Activated CD4-positive, alpha-beta T cell treated with anti-CD3 and anti-CD28 coated beads, Interleukin-2, amount 50 U/mL, for 24 hours (primary cell): ENCODE measurements at regions not wholly inside any gene's neighbourhood (a gene's known extent, or its start where the extent isn't known, plus 50 kb on each side); places are given as distances from the start of the nearest gene placed in this dataset.
"Not testable (repeated sequence)": the region's sequence is repeated elsewhere in the genome, so short reads cannot be mapped to it uniquely, and the experiment has no call there.

Source experiments
- DNase-seq, 2 donors: peaks; one replicate each; pipeline ENCODE4 v3.0.0-alpha.2; 2020; ENCODE audit warnings: low read depth in 1 of 2, low spot score in 1 of 2

DNA sequence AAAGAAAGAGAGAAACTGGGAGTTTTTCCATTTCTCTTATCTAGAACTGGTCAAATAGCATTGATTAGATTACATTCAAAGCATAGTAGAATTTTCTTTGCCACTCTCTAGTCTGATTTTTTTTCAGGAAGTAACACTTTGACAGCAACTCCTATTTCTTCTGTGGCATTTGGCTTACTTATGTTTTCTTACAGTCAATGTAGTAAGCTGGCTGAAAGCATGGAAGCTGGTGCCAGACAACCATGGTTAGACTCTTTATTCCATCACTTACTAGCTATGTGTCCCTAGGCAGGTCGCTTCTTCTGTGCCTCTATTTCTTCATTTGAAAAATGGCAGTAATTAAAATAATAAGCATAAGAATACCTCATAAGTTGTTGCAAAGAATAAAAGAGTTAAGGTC, 54.2 kb upstream of the OPRM1 start:
- DNase-seq = no peak

DNA sequence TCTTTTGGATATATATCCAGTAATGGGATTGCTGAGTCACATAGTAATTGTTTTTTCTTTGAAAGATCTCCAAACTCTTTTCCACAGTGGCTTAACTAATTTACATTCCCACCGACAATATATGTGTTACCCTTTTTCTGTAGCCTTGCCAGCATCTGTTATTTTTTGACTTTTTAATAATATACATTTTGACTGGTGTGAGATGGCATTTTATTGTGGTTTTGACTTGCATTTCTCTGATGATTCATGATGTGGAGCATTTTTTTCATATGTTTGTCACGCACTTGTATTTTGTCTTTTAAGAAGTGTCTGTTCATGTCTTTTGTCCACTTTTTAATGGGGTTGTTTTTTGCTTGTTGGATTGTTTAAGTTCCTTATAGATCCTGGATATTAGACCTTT, 58.9 kb upstream of the OPRM1 start:
- no peak for DNase-seq

DNA sequence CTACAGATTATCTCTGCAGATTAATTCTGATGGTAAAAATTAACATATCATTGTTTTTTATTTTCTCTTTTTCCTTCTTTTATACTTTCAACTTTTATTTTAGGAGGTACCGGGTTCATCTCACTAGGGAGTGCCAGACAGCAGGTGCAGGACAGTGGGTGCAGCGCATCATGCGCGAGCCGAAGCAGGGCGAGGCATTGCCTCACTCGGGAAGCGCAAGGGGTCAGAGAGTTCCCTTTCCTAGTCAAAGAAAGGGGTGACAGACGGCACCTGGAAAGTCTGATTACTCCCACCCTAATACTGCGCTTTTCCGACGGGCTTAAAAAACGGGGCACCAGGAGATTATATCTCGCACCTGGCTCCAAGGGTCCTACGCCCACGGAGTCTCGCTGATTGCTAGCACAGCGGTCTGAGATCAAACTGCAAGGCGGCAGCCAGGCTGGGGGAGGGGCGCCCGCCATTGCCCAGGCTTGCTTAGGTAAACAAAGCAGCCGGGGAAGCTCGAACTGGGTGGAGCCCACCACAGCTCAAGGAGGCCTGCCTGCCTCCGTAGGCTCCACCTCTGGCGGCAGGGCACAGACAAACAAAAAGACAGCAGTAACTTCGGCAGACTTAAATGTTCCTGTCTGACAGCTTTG, 60.0 kb upstream of the OPRM1 start:
- DNase-seq = not testable (repeated sequence)

DNA sequence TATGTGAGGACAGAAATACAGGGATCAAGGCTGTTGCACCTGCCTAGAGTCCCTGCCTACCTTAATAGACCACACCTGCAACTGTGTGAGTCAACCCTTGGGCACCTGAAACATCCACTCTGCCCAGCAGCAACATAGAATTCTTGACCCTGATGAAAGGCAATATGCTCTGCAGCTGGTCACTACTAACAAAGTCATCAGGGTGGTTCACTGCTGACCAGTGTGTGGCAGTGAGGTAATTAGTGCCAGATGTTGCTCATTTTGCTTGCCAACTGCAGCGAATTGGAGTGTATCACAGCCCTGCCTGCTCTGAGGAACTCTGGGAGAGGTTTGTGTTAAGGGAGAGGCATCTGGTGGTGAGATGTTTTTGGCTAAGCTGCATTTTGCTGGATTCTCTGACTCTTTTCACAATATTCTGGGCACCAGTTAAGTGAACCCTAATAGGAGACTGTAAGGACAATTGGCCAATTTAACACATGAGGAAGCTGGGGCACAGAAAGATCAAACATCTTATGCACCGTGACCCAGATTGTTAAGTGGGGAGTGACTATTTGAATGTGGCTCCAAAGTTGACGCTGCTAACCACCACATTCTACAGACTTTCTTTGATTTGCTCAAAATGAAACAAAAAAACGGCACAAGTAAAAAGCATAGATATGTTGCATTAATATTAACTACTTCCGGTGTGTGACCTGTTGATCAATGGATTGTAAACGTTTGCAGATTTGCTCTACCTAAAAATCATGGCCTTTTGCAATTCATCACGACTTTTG, 61.9 kb upstream of the OPRM1 start:
- no peak for DNase-seq

DNA sequence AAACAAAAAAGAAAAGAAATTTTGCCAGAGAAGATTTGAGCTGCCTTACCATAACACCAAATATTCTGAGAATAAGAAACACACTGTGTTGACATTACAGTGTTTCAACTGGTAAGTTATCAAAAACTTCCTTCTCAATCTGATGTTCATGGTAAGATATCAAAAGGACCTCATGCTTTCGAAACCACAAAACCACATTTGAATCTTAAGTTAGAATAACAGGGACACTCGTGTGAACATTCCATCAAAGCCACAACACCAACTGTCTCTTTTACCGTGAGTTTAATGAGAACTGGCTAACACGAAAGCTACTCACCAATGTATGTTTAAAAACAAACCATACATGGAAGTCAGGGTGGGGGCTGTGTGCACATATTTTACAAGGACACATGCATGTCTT, 73.0 kb upstream of the OPRM1 start:
- no peak for DNase-seq

DNA sequence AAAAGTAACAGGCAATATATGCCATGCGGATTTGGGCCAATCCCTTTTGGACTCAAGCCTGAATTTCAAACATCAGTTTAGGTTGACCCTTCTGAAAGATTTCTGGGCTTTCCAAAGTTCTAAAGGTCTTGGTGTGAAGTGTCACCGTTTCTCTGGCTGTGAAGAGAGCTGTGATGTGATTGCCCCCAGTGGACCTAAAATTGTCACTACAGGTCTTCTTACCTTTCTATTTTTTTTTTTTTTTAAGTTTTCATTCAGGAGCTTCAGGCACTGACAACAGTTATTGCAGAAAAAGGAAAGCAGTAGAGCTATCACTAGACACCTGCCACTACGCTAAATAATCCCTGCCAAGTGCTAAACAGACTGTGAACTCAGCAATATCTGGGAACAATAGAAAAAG, 75.7 kb upstream of the OPRM1 start:
- no peak for DNase-seq

DNA sequence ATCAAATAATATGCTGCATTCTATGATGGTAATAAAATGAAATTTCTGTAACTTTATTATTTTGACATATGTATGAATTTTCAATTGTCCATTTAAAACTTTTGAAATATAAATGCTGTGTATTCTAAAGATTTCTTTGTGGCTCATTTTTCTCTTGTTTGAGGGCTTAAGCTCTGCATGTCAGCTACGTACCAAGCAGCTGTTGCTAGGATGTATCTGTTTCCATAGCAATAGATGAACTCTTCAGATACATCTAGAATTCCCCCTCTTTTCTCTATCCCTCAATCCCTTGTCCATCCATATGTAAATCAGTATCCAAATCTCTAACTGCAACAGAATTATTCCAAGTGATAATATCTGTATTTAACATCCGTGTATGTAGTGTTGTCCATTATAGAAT, 76.5 kb upstream of the OPRM1 start:
- no peak for DNase-seq

DNA sequence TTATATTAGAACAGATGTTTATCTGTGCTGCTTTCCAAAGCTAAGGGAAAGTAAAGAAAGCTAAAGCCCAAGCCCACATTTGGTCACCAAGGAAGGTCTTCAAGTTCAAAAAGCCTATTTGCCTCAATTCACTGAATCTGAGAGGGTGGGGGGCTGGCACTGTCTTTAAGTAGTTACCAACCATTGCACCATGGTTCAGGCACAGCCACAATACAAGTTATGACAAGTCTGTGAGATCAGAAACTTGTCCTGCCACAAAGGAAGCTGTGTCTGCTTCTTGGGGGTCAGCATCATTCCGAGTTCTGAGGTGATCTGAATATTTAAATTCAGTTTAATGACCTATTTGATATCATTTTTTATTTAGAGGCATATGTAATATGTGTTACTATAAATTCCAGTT, 78.3 kb upstream of the OPRM1 start:
- DNase-seq = no peak

DNA sequence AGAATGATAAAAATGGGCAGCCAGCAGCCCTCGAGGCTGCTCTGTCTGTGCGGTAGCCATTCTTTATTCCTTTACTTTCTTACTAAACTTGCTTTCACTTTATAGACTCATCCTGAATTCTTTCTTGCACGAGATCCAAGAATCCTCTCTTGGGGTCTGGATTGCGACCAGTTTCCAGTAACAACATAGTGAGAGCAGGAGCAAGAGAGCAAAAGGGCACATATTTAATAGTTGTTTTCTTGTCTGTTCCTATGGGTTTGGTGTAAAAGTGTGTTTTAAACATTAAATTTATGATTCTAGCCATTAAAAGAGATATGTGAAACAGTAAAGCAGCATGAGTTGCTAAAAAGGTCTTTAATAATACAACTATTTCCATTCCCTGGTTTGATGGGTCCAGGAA, 78.8 kb upstream of the OPRM1 start:
- DNase-seq = no peak

DNA sequence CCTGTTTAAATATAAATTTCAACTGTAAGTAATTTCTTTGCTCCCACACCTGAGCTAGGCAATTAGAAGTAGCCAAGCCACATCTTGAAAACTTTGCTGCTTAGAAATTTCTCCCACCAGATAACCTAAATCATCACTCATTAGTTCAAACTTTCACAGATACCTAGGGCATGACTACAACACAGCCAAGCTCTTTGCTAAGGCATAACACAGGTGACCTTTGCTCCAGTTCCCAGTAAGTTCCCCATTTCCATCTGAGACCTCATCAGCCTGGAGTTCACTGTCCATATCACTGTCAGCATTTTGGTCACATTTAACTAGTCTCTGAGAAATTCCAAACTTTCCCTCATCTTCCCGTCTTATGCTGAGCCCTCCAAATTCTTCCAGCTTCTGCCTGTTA, 79.8 kb upstream of the OPRM1 start:
- DNase-seq = no peak

DNA sequence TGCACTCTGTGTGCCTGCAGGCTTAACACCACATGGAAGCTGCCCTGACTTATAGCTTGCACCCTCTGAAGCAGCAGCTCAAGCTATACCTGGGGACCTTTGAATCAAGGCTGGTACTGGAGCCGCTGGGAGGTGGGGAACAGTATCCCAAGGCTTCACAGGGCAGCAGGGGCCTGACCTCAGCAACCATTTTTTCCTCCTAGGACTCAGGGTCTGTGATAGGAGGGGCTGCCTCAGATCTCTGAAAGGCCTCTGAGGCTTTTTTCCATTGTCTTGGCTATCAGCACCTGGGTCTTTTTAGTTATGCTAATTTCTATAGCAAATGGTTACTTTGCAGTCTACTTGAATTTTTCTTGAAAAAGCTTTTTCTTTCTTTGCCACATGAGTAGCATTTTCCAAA, 80.2 kb upstream of the OPRM1 start:
- no peak for DNase-seq

DNA sequence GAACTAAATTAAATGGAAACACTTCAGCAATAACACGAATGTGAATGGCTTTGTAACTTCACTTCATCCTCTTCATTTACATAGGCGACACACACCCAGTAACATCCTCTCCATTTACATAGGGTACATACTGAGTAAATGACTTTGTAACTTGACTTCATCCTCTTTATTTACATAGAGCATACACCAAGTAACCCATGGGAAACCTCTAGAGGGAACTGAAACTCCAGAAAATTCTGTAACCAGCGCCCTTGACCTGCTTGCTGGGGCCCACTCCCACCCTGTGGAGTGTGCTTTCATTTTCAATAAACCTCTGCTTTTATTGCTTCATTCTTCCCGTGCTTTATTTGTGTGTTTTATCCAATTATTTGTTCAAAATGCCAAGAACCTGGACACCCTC, 81.6 kb upstream of the OPRM1 start:
- no peak for DNase-seq

DNA sequence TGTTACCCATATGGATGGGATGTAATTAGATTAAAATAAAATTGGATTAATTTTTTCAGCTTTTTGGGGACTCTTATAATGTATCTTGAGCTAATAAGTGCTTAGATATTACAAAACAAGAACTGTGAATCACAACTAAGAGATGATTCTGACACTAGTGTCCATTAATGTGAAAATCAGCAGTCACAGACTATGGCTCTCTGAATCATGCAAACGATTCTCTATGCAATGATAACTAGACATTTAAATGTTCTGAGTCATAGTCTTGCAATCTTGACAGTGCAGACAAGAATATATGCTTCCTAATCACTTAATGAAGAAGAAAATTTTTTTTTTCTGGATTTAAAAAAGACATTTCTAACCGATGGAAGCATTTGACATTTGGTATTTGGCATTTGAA, 82.2 kb upstream of the OPRM1 start:
- DNase-seq = no peak

DNA sequence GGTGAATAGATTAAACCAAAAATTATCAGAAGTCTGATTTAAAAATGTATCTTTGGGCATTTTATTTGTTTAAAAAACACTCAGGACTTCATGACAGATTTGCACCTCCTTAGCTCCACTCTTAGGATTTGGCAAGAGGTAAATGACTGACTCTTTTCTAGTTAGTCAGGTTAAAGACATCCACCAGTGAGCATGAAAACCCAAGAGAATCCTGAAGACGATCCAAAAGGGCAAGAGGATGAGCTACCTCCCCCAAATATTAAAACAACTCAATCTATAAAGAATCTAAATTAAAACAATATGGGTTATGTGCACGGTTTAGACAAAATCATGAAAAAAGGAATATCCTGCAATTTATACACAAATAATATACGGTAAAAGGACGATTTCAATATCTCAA, 89.4 kb upstream of the OPRM1 start:
- DNase-seq = no peak

DNA sequence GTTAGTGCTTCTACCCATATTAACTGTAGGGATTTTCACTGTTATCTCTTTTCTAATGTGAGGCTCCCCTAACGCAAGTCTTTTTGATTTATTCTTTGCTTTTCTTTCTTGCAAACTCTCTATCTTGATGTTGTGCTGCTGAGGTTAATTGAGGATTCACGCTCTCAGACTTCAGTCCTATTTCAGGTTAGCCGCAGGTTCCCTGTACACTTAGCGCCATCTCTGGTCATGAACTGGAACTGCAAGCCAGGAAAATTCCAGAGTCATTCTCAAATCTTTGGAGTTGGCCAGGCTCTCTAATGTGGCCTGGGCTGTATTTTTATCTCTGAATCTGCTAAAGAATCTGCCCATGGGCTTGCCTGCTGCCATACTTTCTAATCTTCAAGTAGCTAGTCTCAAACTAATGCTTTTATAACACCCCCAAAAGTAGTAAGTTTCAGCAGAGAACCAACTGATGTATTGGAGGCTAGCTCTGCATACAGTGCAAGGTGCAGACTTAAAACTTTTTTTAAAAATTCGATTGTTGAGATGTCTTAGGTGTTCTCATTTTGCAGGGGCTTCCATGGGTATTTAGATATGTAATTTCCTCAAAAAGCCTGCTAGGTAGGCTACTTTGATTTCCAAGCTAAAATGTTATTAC, 91.1 kb upstream of the OPRM1 start:
- no peak for DNase-seq

DNA sequence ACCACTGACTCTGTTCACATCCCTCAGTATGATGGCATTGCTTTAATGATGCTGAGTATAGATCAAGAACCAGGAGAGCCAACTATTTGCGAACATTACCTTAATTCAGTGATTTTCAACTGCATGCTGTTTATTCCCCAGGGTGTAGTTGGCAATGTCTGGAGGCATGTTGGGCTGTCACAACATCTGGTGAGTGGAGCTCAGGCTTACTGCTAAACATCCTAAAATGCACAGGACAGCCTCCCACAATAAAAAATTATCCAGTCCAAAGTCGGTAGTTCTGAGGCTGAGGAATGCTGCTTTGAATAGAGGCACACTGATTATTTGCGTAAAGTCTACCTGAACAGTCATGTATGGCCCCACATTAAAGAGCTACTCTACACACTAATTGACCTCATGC, 94.8 kb upstream of the OPRM1 start:
- no peak for DNase-seq

DNA sequence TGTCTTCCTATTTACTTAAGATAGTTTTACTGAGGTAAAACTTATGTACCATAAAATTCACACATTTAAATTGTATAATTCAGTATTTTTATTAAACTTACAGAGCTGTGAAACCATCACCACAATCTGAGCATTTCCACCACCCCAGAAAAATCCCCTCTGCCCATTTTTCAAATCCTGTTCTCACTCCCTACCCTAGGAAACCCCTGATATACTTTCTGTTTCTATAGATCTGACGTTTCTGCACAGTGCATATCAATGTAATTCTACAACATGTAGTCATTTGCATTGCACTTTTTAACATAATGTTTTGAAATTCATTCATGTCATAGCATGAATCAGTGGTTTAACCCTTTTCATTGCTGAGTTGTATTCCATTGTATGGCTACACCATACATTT, 96.7 kb upstream of the OPRM1 start:
- DNase-seq = no peak

DNA sequence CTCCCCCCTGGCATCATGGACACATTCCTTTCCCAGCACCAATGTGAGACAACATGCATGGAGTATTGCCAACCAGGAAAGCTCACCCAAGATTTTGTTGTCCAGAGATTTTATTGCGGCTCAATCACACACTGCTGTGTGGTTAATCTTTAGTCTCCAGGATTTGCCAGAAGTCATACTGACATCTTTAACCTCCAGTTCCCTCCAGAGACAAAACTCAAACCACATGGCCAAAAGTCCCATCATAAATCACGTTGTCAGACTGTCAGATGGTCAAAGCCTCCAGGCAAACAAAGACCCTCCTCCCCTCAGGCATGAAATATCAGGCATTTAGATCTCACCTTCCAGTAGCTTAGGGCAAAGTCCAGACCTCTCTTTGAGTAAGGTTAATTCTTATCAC, 97.3 kb upstream of the OPRM1 start:
- no peak for DNase-seq

DNA sequence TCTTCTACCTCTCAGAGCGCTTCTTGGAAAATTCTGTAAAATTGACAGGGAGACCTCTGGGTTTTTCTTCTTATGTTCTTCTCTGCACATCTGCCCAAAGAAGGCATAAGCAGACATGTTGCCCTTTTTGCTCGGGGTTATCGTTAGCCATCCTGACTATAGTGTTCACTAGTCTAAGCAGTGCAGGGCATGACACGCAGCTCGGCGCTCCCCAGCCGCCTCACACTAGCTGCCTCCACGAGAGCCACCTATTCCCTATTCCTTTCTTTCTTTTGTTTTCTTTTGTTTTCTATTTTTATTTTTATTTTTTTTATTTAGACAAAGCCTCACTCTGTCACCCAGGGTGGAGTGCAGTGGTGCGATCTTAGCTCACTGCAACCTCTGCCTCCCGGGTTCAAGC, 100.2 kb upstream of the OPRM1 start:
- no peak for DNase-seq

DNA sequence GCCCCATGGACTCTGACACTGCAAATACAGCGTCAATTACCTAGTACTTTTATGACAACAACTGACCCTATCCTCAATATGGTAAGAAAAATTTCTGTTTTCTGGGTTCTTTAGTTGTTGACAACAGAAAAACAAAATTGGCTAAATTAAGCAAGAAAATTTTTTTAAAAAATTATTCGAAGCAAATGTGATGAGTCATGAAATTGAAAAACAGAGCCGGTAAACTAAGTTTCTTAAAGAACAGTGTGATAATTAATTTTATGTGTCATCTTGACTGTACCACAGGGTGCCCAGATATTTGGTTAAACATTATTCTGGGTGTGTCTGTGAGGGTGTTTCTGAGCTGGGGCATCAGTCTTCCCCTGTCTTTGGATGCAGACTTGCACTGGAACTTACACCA, 107.6 kb upstream of the OPRM1 start:
- no peak for DNase-seq

DNA sequence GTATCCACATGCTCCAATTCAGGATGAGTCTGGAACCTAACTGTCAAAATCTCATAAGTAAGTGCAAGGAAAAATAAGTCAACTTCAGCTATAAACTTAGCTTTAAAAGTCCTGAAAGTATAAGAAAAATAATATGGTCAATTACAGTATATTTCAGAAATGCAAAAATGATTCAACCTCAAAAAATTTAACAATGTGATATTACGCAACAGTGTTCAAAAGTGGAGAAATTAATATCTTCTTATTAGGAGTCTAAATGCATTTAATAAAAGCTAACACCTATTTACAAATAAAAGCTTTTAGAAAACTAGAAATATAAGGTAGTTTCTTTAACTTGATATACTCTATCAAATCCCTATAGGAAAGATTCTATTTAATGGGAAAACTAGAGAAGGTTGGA, 111.2 kb upstream of the OPRM1 start:
- DNase-seq = no peak

DNA sequence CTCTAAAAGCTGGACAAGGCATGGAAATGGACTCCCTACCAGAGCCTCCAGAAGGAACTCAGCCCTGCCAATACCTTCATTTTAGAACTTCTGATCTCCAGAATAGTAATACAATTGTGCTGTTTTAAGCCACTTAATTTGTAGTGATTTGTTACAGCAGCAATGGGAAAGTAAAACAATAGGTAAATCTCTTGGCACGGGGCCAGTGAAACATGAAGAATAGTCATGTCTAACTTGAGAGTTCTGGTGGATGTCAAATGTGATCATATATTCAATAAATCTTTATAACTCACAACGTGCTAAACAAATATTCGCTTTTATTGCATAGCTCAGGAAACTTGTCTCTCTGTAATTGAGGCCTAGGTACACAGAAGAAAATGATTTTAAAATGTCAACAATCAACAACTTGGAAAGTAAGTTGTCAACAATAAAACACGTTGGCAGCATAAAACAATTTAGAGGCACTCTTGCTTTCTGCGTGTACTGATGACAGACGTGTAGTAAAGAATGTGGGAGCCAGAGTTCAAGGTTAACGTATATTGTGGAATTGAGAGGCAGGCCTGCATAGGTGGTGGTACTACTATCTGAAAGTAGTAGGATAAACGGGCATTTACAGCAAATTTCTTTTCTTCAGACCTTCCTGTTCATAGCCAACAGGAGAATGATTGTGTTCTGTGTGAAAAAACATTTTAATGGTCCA, 140.5 kb upstream of the OPRM1 start:
- no peak for DNase-seq
